GM21515 (cell line): ENCODE measurements at regions not wholly inside any gene's neighbourhood (a gene's known extent, or its start where the extent isn't known, plus 50 kb on each side); places are given as distances from the start of the nearest gene placed in this dataset.

ENCODE experiments used
- ATAC-seq: cut with Tn5 transposase; IDR thresholded peaks from one replicate; pipeline ENCODE4 v1.9.1; 2021; ENCODE audit not compliant: unreplicated experiment

GRCh38 chr3:42037318-42037945 is 53.7 kb upstream of the TRAK1 start:
- ATAC-seq, result no peak

- ATAC-seq, result no peak
These were observed 54.7 kb upstream of the TRAK1 start for GRCh38 chr3:42036483-42036823.

- no peak for ATAC-seq
These were observed 55.2 kb upstream of the TRAK1 start for GRCh38 chr3:42035816-42036482.

- ATAC-seq, result no peak
These were observed 56.1 kb upstream of the TRAK1 start for GRCh38 chr3:42035007-42035406.

- no peak for ATAC-seq
These were observed 57.4 kb upstream of the TRAK1 start for GRCh38 chr3:42033741-42034140.

GRCh38 chr3:42032693-42033349 is 58.3 kb upstream of the TRAK1 start:
- ATAC-seq, result no peak

GRCh38 chr3:42031808-42032480 is 59.2 kb upstream of the TRAK1 start:
- no peak for ATAC-seq

GRCh38 chr3:42028474-42028873 is 62.7 kb upstream of the TRAK1 start:
- ATAC-seq, result no peak

GRCh38 chr3:42027571-42027970 is 63.6 kb upstream of the TRAK1 start:
- no peak for ATAC-seq

- peak; percentile 61 for ATAC-seq
These were observed 63.7 kb upstream of the ULK4 start for GRCh38 chr3:42025370-42026138.

GRCh38 chr3:42024591-42025351 is 62.9 kb upstream of the ULK4 start:
- ATAC-seq, result no peak

GRCh38 chr3:42023380-42023779 is 61.5 kb upstream of the ULK4 start:
- no peak for ATAC-seq

- ATAC-seq, result no peak
These were observed 60.5 kb upstream of the ULK4 start for GRCh38 chr3:42022355-42022754.

GRCh38 chr3:42020684-42021307 is 58.9 kb upstream of the ULK4 start:
- ATAC-seq, result no peak

- ATAC-seq, result no peak
These were observed 58.0 kb upstream of the ULK4 start for GRCh38 chr3:42019953-42020260.

GRCh38 chr3:42019144-42019952 is 57.4 kb upstream of the ULK4 start:
- no peak for ATAC-seq

GRCh38 chr3:42014921-42015533 is 53.1 kb upstream of the ULK4 start:
- no peak for ATAC-seq

GRCh38 chr3:42014458-42014920 is 52.6 kb upstream of the ULK4 start:
- no peak for ATAC-seq
